SKM-1 treated with dmso at 0.1 percent for 144 hours (cell line): ENCODE measurements at regions not wholly inside any gene's neighbourhood (a gene's known extent, or its start where the extent isn't known, plus 50 kb on each side); places are given as distances from the start of the nearest gene placed in this dataset.
"Not testable (repeated sequence)": the region's sequence is repeated elsewhere in the genome, so short reads cannot be mapped to it uniquely, and the experiment has no call there.

Experiments
- DNase-seq: peaks from one replicate; lab custom pipeline; 2025; ENCODE audit not compliant: unreplicated experiment; lab: John Stamatoyannopoulos, UW

GRCh38 chr12:38157933-38158401 lies 158.6 kb upstream of the ALG10B start:
- no peak for DNase-seq

- no peak for DNase-seq
Observed at GRCh38 chr12:38158428-38159091, 158.0 kb upstream of the ALG10B start.

DNA sequence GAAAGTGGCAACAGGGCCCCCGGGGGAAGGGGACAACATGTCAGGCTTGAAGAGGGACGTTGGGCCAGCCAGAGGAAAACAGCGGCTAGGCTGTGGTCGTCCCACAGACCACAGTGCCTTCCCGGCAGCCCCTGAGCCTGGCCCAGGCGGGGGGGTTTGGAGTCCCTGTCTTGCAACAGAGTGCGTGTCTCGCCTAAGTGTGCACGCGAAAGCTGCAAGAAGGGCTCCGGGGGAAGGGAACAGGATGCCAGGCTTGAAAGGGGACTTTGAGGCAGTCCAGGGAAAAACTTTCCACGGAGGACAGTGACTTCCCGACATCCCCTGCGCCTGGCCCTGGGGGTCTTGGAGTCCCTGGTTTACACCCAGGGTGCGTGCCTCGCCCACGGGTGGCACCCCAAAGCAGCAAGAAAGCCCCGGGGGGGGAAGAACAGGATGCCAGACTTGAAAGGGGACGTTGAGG lies 157.5 kb upstream of the ALG10B start:
- no peak for DNase-seq

- DNase-seq, result no peak
Observed at GRCh38 chr12:38159591-38160317, 156.8 kb upstream of the ALG10B start.

DNA sequence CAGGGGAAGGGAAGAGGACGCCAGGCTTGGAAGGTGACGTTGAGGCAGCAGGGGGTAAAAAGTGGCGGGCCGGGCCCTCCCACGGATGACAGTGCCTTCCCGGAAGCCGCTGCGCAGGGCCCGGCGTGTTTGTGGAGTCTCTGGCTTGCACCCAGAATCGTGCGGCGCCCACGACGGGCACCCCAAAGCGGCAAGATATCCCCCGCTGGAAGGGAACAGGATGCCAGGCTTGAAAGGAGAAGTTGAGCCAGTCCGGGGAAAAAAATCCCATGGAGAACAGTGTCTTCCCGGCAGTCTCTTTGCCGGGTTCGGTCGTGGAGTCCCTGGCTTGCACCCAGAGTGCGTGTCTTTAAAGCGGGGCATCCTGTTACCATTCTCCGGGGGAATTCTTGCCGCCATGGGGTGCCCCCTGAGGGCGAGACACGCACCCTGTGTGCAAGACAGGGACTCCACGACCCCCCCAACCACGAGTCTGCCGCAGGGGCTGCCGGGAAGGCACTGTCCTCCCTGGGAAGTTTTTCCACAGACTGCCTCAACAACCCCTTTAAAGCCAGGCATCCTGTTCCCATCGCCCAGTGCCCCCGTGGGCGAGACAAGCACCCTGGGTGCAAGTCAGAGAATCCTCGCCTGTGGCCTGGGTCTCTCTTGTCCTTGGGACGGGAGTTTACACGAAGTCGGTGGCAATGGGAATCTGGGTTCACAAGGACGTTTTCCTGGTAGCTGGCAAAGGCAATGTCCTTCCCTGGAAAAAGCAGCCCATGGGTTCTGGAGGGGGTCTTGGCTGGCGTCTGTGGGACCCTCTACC lies 156.1 kb upstream of the ALG10B start:
- DNase-seq, result no peak

- DNase-seq, result no peak
Observed at GRCh38 chr12:38161123-38162000, 155.2 kb upstream of the ALG10B start.

- no peak for DNase-seq
Observed at GRCh38 chr12:38162013-38162412, 154.6 kb upstream of the ALG10B start.

DNA sequence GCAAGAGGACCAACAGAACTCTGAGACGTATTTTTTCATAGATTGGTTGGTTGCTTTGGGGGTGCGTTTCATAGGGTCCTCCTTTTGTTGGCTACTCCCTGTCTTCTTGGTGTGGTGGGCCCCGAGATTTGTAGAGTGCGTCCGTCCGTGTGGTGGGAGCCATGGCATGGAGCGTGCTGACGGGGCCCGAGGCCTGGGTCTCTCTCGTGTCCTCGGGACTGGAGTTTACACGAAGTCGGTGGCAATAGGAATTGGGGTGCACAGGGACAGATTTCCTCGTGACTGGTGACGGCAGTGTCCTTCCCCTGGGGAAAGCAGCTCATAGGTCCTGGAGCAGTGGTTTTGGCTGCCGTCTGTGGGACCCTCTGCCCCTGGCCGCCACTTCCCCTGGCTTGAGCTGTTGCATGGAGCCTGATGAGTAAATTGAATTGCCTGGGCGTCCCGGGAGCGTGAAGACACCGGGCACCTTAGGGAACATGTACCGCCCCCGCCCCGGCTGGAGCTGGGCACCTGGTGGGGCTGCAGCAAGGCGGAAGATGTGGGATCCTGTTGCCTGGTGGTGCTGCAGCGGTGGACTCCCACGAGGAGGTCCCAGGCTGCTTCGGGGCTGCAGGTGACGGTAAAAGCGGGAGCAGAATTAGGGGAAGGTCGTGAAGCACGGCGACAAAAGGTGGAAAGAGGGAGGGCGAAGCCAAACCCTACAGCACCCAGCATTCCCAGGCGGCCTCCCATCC lies 153.7 kb upstream of the ALG10B start:
- no peak for DNase-seq

DNA sequence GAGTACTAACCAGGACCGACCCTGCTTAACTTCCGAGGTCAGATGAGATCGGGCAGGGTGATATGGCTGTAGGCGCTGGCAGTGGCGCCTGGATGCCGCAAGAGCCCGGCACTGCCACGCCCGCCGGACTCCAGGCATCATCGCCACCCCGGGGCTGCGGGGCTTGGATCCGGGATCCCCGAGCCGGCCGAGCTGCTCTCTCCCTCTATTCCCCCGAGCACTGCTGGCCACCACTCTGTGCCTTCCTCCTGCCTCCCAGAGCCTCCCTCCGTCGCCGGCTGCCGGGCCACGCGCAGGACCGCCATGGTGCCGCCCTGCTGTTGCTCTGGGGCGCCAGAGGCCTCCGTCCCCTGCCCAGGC lies 153.2 kb upstream of the ALG10B start:
- DNase-seq, result no peak

- no peak for DNase-seq
Observed at GRCh38 chr12:38166225-38166624, 150.3 kb upstream of the ALG10B start.

GRCh38 chr12:38175538-38175937 lies 141.0 kb upstream of the ALG10B start:
- DNase-seq, result no peak

GRCh38 chr12:38183617-38184016 lies 133.0 kb upstream of the ALG10B start:
- not testable (repeated sequence) for DNase-seq

DNA sequence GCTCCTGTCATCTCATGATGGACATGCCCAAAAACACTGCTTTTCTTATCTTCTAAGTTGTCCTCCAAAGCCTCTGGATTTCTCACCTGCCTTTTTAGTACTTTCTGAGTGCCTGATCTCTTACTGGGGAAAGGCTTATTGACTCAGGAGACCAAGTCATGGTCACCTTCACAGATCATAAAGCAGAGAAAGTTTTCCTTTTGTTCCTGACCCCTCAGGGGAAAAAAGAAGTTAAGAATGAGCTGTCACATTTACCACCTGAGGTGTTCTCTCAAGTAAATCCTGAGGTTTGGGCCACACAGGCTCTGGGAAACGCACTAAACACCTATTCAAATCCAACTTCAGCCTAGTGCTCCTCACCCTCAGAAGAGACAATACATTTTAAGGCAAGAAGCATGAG lies 119.3 kb upstream of the ALG10B start:
- not testable (repeated sequence) for DNase-seq

GRCh38 chr12:38201461-38202276 lies 114.9 kb upstream of the ALG10B start:
- no peak for DNase-seq

DNA sequence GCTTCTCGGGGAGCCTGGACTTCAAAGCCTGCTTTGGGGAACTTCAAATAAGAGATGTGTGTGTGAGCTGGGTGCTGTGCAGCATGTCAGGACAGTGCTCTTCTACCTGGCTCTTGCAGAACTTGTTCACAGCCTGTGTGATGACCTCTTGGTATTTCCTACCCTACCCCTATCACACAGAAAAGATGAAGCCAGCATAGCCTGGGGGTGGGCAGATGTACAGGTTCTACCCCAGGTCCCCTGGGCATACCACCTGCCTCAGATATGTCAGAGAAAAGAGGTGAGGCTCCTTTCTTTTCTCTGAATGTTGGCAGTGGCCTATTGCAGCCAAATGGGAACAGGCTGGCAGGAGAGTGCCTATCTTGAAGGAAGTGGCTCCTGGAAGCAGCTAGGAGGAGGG lies 111.7 kb upstream of the ALG10B start:
- DNase-seq, result no peak

DNA sequence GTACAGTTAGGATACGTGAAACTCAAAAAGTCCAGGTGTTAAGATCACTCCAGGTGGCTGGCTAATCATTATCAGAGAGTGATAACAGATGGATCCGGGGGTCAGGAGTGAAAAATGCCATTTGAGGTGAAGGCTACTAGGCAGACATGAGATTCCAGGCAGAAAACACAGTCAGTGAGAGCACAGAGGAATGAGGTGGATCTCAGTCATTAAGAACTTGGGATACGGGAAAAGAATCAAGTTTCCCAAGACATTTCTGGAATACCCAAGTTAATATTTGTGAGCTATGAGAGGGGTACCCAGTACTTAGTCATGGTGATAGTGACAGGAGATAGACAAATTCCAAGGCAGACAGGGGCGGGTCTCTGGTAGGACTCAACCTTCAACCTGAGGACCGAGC lies 94.6 kb upstream of the ALG10B start:
- DNase-seq, result no peak

- DNase-seq, result not testable (repeated sequence)
Observed at GRCh38 chr12:38238328-38238727, 78.2 kb upstream of the ALG10B start.

- DNase-seq, result no peak
Observed at GRCh38 chr12:38253778-38254177, 62.8 kb upstream of the ALG10B start.

GRCh38 chr12:38258411-38258810 lies 58.2 kb upstream of the ALG10B start:
- no peak for DNase-seq
